GM13976 (cell line): ENCODE measurements at regions not wholly inside any gene's neighbourhood (a gene's known extent, or its start where the extent isn't known, plus 50 kb on each side); places are given as distances from the start of the nearest gene placed in this dataset.

ENCODE experiments used
- DNase-seq: peaks from one replicate; pipeline ENCODE4 v3.0.0; 2012; ENCODE audit warnings: low spot score
- in situ Hi-C: fragments of 300-500 bp; cut with MboI; formaldehyde crosslinking; loops from one replicate; pipeline ENCODE4 v1.12.0; 2022; ENCODE audit warnings: low sequenced_read_pairs, mixed read lengths, inconsistent platforms; ENCODE audit not compliant: unreplicated experiment
- TF ChIP-seq, protein P1 (sequence below): IDR thresholded peaks from 2 replicates; pipeline ENCODE4 v1.5.1; 2012; ENCODE audit warnings: borderline replicate concordance, mild to moderate bottlenecking; ENCODE audit not compliant: insufficient read depth; ENCODE audit errors: extremely low read depth, missing control alignments, control extremely low read depth

DNA sequence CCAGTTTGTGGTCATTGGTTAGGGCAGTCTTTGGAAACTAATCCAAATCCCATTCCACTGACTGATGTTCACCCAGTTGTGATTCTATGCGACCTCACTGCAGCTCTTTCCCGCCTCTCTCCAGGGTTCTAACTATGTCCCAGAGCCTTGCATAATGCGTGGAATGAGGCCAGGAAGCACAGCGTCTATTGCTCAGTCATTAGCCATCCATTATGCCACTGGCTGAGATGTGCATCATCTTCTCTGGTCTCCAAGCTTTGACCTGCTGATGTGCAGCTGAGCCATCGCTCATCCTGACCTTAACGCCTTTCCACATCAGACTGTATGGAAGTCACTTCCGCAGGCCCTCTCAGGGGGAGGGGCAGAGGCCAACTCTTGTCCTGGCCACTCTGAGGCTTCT lies 115.4 kb upstream of the VRK1 start:
- no peak for DNase-seq
- TF ChIP-seq, protein P1, sequence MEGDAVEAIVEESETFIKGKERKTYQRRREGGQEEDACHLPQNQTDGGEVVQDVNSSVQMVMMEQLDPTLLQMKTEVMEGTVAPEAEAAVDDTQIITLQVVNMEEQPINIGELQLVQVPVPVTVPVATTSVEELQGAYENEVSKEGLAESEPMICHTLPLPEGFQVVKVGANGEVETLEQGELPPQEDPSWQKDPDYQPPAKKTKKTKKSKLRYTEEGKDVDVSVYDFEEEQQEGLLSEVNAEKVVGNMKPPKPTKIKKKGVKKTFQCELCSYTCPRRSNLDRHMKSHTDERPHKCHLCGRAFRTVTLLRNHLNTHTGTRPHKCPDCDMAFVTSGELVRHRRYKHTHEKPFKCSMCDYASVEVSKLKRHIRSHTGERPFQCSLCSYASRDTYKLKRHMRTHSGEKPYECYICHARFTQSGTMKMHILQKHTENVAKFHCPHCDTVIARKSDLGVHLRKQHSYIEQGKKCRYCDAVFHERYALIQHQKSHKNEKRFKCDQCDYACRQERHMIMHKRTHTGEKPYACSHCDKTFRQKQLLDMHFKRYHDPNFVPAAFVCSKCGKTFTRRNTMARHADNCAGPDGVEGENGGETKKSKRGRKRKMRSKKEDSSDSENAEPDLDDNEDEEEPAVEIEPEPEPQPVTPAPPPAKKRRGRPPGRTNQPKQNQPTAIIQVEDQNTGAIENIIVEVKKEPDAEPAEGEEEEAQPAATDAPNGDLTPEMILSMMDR, result no peak
- in situ Hi-C loops, result no loop called here

DNA sequence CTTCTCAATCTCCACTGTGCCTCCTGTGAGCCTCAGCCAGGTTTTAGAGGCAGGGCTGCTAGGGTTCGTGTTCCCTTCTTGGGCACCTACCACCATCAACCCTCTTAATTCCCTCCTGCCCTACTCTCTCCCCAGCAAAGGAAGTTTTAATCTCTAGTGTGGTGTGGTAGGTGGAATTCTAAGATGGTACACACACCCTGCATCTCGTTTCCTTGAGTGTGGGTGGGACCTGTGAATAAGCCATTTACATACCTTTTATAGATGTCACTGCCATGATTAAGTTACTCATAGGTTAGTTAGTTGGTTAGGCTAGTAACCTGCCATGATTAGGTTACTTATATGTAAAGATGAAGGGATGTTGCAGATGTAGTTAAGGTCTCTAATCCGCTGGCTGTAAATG lies 114.8 kb upstream of the VRK1 start:
- TF ChIP-seq, protein P1, result no peak
- no peak for DNase-seq
- in situ Hi-C loops, result no loop called here

DNA sequence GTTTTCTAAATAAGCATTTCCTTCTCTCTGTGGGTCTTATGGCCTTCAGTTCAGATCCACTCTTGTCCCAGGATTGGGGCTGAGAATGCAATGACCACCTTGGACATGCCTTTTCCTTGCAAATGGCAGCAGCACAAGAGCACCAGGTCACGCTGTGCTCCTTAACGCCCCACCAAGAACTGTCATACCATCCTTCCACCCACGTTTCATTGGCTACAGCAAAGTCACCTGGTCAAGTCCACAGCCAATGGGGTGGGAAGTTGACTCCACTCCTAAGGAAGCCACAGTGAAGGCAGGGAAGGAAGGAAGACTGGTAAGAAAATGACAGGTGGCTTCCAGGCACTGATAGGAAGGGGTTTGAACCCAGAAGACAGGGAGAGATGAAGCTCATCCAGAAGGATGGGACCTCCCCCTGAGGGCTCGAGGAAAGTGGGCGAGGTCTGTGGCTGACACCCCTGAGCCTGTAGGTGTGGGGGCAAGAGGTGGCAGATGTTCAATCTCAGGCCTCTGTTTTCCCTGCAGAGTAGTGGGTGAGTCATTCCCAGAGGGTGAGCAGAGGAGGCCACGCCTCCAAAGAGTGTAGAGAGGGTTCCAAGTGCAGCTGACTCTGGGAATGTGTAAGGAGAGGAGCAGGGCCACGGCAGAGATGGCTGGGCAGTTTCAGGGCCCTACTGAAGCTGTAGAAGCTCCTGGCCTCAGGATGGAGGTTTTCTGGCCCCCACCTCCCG lies 113.5 kb upstream of the VRK1 start:
- DNase-seq, result no peak
- in situ Hi-C loops, result no loop called here
- TF ChIP-seq, protein P1, result no peak

DNA sequence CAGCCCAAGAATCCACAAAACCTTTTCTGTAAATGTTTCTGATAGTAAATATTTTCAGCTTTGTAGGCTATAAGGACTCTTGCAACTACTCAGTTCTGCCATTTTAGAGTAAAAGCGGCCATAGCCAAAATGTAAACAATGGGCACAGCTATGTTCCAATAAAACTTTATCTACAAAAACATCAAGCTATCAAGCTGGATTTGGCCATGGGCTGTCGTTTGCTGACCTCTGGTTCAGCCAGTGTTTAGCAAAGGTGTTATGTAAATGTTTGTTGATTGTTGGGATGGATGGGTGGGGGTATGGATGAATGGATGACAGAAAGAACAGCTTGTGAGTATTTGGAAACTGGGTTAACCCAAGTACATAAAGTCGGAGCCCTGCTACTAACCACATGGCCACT lies 111.1 kb upstream of the VRK1 start:
- in situ Hi-C loops, result no loop called here
- TF ChIP-seq, protein P1, result no peak
- no peak for DNase-seq

DNA sequence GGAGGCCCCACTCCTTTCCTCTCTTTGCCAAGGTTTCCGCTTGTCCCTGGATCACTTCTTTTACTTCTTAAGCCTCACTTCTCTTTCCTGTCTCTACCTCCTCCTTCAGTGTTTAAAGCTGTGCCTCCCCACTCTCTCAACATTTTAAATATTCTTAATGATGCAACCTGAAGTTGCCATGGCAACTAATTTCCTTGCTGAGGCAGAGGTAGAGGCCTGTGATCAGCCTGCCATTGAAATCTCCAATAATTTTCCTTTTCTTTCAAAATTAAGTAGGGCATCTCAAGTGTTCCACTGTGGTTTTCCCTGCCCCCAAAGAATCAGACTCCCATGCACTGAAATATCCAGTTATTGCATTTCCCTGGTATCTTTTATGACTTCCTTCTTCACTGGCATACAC lies 108.6 kb upstream of the VRK1 start:
- TF ChIP-seq, protein P1, result no peak
- in situ Hi-C loops, result no loop called here
- DNase-seq, result no peak

DNA sequence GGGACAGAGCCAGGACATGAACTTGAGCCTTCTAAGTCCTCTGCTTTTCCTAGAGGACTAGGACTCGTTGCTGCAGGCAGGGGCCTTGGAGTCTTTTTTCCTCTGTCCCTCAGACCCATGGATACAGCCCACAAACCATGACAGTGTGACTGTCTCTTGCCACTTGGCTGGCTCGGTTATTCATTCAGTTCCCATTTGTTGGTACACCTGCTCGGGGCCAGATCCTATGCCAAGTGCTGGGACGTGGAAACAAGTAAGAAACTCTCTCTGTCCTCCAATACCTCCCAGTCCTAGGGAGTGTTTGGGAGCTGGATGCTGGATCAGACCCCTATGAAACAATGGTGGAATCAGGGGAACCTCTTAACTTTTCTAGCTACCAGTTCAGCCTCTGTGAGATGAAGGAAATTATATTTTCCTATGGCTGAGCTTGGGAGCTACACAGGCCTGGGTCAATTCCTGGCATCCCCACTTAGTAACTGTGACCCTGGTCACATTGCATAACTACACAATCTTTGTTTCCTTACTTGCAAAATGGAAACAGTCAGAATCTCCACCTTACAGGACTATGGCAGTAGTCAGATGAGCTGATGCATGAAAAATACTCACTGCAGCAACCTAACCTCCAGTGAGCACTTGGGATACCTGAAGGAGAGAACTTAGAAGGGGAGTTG lies 106.3 kb upstream of the VRK1 start:
- no peak for DNase-seq
- TF ChIP-seq, protein P1, result no peak
- in situ Hi-C loops, result no loop called here
